OCI-LY7 (cell line): ENCODE measurements at regions not wholly inside any gene's neighbourhood (a gene's known extent, or its start where the extent isn't known, plus 50 kb on each side); places are given as distances from the start of the nearest gene placed in this dataset.

ENCODE experiments used
- BruUV-seq: library from RNA; stranded (reverse); fragments of 400-500 nt; replicated peaks from 2 replicates; lab custom pipeline; 2021; lab: Mats Ljungman, UMichigan
- CTCF ChIA-PET: fragments of 300-600 bp; sonication (Branson Sonifier 250); formaldehyde crosslinking; loops from one replicate; lab custom pipeline; 2022; ENCODE audit warnings: antibody characterized with exemption; ENCODE audit not compliant: unreplicated experiment; lab: Charles Lee
- POLR2A ChIA-PET: fragments of 300-600 bp; sonication (Branson Sonifier 250); formaldehyde crosslinking; loops from one replicate; lab custom pipeline; 2022; ENCODE audit warnings: antibody characterized with exemption; lab: Charles Lee
- DNase-seq: peaks from one replicate; pipeline ENCODE4 v3.0.0-alpha.2; 2015; ENCODE audit warnings: low spot score
- H2AFZ ChIP-seq: fragments of 200-600 bp; sonication (generic), shearing (Covaris generic); 2 replicates; pipeline ENCODE4 v1.6.1; 2014; ENCODE audit warnings: mild to moderate bottlenecking, antibody characterized with exemption, low read length, moderate library complexity
- H3K27ac ChIP-seq: fragments of 200-600 bp; sonication (generic); 2 replicates; pipeline ENCODE4 v1.5.1; 2014; ENCODE audit warnings: mixed run types, low read depth, mild to moderate bottlenecking, moderate library complexity, low read length, inconsistent platforms; ENCODE audit not compliant: poor library complexity, severe bottlenecking
- H3K36me3 ChIP-seq: fragments of 200-600 bp; sonication (generic); 2 replicates; pipeline ENCODE4 v1.6.1; 2014; ENCODE audit warnings: mild to moderate bottlenecking, antibody characterized with exemption, low read length, moderate library complexity, mixed read lengths; ENCODE audit not compliant: insufficient read depth
- H3K4me1 ChIP-seq: fragments of 200-600 bp; sonication (generic); 2 replicates; pipeline ENCODE4 v1.5.1; 2014; ENCODE audit warnings: mild to moderate bottlenecking, low read length; ENCODE audit not compliant: insufficient read depth, poor library complexity, severe bottlenecking
- H3K4me2 ChIP-seq: fragments of 200-600 bp; sonication (generic); 2 replicates; pipeline ENCODE4 v1.6.1; 2014; ENCODE audit warnings: mild to moderate bottlenecking, low read length
- H3K4me3 ChIP-seq: fragments of 200-600 bp; sonication (generic); 2 replicates; pipeline ENCODE4 v1.5.1; 2014; ENCODE audit warnings: mild to moderate bottlenecking, low read depth, low read length; ENCODE audit not compliant: poor library complexity, severe bottlenecking
- H3K79me2 ChIP-seq: fragments of 200-600 bp; sonication (generic); 2 replicates; pipeline ENCODE4 v1.6.1; 2016; ENCODE audit warnings: low read depth, mild to moderate bottlenecking, low read length, moderate library complexity, mixed read lengths; ENCODE audit not compliant: insufficient read depth
- H3K9me2 ChIP-seq: fragments of 200-600 bp; sonication (generic); 2 replicates; pipeline ENCODE4 v1.6.1; 2016; ENCODE audit warnings: mild to moderate bottlenecking, low read length, mixed read lengths; ENCODE audit not compliant: insufficient read depth
- H3K9me3 ChIP-seq: fragments of 200-600 bp; sonication (generic); 2 replicates; pipeline ENCODE4 v1.6.1; 2014; ENCODE audit warnings: mild to moderate bottlenecking, mixed run types, low read length, mixed read lengths
- H4K20me1 ChIP-seq: fragments of 200-600 bp; sonication (generic); 2 replicates; pipeline ENCODE4 v1.6.1; 2014; ENCODE audit warnings: mild to moderate bottlenecking, antibody characterized with exemption, low read length, moderate library complexity, mixed read lengths; ENCODE audit not compliant: insufficient read depth
- CTCF ChIP-seq: fragments of 200-600 bp; sonication (generic); conservative IDR thresholded peaks from 2 replicates; pipeline ENCODE4 v1.5.1; 2014; ENCODE audit warnings: mild to moderate bottlenecking, antibody characterized with exemption, low read length, moderate library complexity, mixed read lengths
- EZH2phosphoT487 ChIP-seq: fragments of 200-600 bp; sonication (generic); IDR thresholded peaks from 2 replicates; pipeline ENCODE4 v1.6.1; 2018; ENCODE audit warnings: low read depth, borderline replicate concordance, mild to moderate bottlenecking, mixed run types, antibody characterized with exemption, low read length, moderate library complexity, mixed read lengths
- intact Hi-C: fragments of 100-400 bp; cut with micrococcal nuclease; formaldehyde crosslinking; loops from one replicate; pipeline ENCODE4 v1.10.0; 2022; ENCODE audit not compliant: unreplicated experiment

- intact Hi-C loops, result no loop called here
- no TSS peak for BruUV-seq
- no peaks in the 10 kb centered on the region; the same call in 1 of the 2 replicates for H3K36me3 ChIP-seq
- no peak overlapping the region for H3K4me2 ChIP-seq
- DNase-seq, result no peak
- H2AFZ ChIP-seq, result no peak overlapping the region
- H3K79me2 ChIP-seq, result no peaks in the 10 kb centered on the region
- H3K9me3 ChIP-seq, result peaks cover 6% of the 10 kb centered on the region; the same call in 1 of the 2 replicates
- no peak for TF ChIP-seq EZH2phosphoT487
- TF ChIP-seq CTCF, result no peak
- no peaks in the 10 kb centered on the region for H3K4me1 ChIP-seq
- CTCF ChIA-PET, result no interaction called here
- POLR2A ChIA-PET, result no interaction called here
- H4K20me1 ChIP-seq, result no peaks in the 10 kb centered on the region
- no peak overlapping the region for H3K4me3 ChIP-seq
- H3K27ac ChIP-seq, result no peak overlapping the region
- H3K9me2 ChIP-seq, result no peaks in the 10 kb centered on the region
These were observed 793.4 kb downstream of the SATB2 start for GRCh38 chr2:198664321-198664720.

GRCh38 chr2:198662905-198663304, 794.8 kb downstream of the SATB2 start:
- TF ChIP-seq CTCF, result no peak
- no peak for TF ChIP-seq EZH2phosphoT487
- Histone ChIP-seq H3K4me3 (no peak overlapping the region), H3K36me3 (no peaks in the 10 kb centered on the region; the same call in 1 of the 2 replicates), H3K4me1 (peaks cover 9% of the 10 kb centered on the region), H4K20me1 (no peaks in the 10 kb centered on the region), H3K27ac (no peak overlapping the region), H3K4me2 (no peak overlapping the region), H3K79me2 (no peaks in the 10 kb centered on the region), H3K9me2 (no peaks in the 10 kb centered on the region), H3K9me3 (peaks cover 6% of the 10 kb centered on the region; the same call in 1 of the 2 replicates), H2AFZ (no peak overlapping the region)
- ChIA-PET CTCF (no interaction called here), POLR2A (interaction anchor here (1.0 kb wide), 1 partner anchor 14 kb away, joined by 3 read pairs; no protein-coding TSS in a partner anchor)
- no TSS peak for BruUV-seq
- intact Hi-C loops, result no loop called here
- DNase-seq, result no peak

- H3K9me3 ChIP-seq, result peaks cover 6% of the 10 kb centered on the region; the same call in 1 of the 2 replicates
- BruUV-seq, result no TSS peak
- H3K36me3 ChIP-seq, result no peaks in the 10 kb centered on the region; the same call in 1 of the 2 replicates
- no peak overlapping the region for H3K4me3 ChIP-seq
- no peak overlapping the region for H3K27ac ChIP-seq
- no peak overlapping the region; the same call in 1 of the 2 replicates for H2AFZ ChIP-seq
- no peak for DNase-seq
- POLR2A ChIA-PET, result no interaction called here
- no peaks in the 10 kb centered on the region for H4K20me1 ChIP-seq
- CTCF ChIA-PET, result no interaction called here
- intact Hi-C loops, result no loop called here
- no peak for TF ChIP-seq CTCF
- TF ChIP-seq EZH2phosphoT487, result no peak
- no peak overlapping the region for H3K4me2 ChIP-seq
- H3K4me1 ChIP-seq, result peaks cover 19% of the 10 kb centered on the region
- no peaks in the 10 kb centered on the region for H3K9me2 ChIP-seq
- no peaks in the 10 kb centered on the region for H3K79me2 ChIP-seq
These were observed 797.2 kb downstream of the SATB2 start for GRCh38 chr2:198660501-198660900.
